ENCODE measurements at regions not wholly inside any gene's neighbourhood (a gene's known extent, or its start where the extent isn't known, plus 50 kb on each side); places are given as distances from the start of the nearest gene placed in this dataset.

DNA sequence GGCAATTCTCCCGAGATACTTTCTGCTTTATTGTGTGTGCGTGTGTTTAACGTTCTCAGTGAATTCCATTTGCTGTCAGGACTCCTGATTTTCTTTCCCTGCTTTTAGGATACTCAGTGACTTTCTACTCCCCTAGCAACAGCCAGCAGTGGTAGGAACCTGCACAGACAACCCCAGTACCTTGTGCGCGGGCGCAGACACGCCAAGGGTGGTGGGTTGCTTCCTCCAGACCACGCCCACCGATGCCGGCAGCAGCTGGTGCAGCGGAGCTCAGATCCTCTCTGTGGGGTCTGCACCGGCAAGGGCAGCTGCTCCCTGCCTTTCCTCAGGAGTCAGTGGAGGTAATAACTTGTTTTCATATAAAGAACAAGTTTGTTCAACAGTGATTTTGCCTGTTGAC lies 225.1 kb upstream of the NDN start:
- H3K36me3 Mint-ChIP-seq = no peaks in the 10 kb centered on the region
- H3K4me1 Mint-ChIP-seq = no peaks in the 10 kb centered on the region

DNA sequence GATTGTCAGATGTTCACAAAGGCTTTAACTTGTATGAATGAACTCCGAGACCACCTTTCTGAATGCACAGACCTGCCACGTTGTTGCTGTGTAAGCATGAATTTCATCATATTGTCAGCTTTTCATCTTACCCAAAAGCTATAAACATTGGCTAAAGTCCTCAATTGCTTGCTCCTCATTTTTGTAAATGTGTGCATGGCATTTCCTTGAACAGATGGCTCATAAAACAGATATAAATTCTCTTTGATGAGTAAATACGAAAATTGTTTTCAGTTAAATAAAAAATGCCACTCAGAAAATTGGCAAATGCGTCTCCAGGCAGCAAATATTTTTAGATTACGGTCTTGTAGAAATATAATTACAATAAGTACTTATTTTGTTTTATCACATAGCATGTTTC lies 226.0 kb upstream of the NDN start:
- Mint-ChIP-seq H3K4me1 (no peaks in the 10 kb centered on the region), H3K36me3 (no peaks in the 10 kb centered on the region), H3K4me3 (no peak overlapping the region), H3K9me3 (peaks cover 0 to 13% (median 4%) of the 10 kb centered on the region in 5 donors), H3K27me3 (no peaks in the 10 kb centered on the region), H3K27ac (no peak overlapping the region)
- ChIA-PET CTCF (no interaction called here), POLR2A (no interaction called here)
- Histone ChIP-seq H3K27me3 (ENCODE audit: insufficient read depth, low read length, poor library complexity, severe bottlenecking) (no peaks in the 10 kb centered on the region), H3K9me3 (ENCODE audit: low read length) (no peaks in the 10 kb centered on the region), H3K4me1 (ENCODE audit: insufficient read depth, low read length) (no peaks in the 10 kb centered on the region), H3K36me3 (ENCODE audit: insufficient read depth, low read length) (no peaks in the 10 kb centered on the region), H3K4me3 (ENCODE audit: low read length) (no peak overlapping the region), H3K27ac (ENCODE audit: low read depth, low read length) (no peak overlapping the region)
- no peak for DNase-seq

More for the DNA sequence above, 225.1 kb upstream of the NDN start:
- H3K4me3 Mint-ChIP-seq = no peak overlapping the region
- Histone ChIP-seq H3K36me3 (ENCODE audit: insufficient read depth, low read length) (no peaks in the 10 kb centered on the region), H3K27ac (ENCODE audit: low read depth, low read length) (no peak overlapping the region), H3K4me3 (ENCODE audit: low read length) (no peak overlapping the region), H3K27me3 (ENCODE audit: insufficient read depth, low read length, poor library complexity, severe bottlenecking) (no peaks in the 10 kb centered on the region), H3K4me1 (ENCODE audit: insufficient read depth, low read length) (no peaks in the 10 kb centered on the region), H3K9me3 (ENCODE audit: low read length) (no peaks in the 10 kb centered on the region)
- CTCF ChIA-PET = no interaction called here
- H3K27me3 Mint-ChIP-seq = no peaks in the 10 kb centered on the region
- POLR2A ChIA-PET = no interaction called here
- H3K9me3 Mint-ChIP-seq = peaks cover 0 to 16% (median 4%) of the 10 kb centered on the region in 5 donors
- DNase-seq = no peak
- H3K27ac Mint-ChIP-seq = no peak overlapping the region

DNA sequence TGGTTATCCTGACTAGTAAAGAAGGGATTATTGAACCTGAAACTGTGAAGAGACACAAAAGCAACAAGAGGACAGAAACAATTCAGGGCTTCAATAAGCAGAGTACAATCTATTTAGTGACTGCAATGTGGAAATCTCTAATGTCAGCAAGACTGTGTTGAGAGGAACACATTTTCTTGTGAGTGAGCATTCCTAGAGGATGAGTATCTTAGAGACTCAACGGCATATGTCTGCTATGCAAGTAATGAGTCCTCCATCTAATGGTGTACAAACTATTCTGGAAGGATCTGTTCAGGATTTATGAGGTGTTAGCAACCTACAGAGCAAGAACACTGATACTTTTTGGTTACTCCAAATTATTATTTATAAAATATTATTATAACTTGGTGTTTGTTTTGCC lies 226.5 kb upstream of the NDN start:
- Mint-ChIP-seq H3K4me3 (no peak overlapping the region), H3K27me3 (no peaks in the 10 kb centered on the region), H3K36me3 (no peaks in the 10 kb centered on the region), H3K9me3 (peaks cover 0 to 8% (median 4%) of the 10 kb centered on the region in 5 donors), H3K27ac (no peak overlapping the region), H3K4me1 (no peaks in the 10 kb centered on the region)
- POLR2A ChIA-PET = no interaction called here
- H3K4me3 ChIP-seq (ENCODE audit: low read length) = no peak overlapping the region
- H3K36me3 ChIP-seq (ENCODE audit: insufficient read depth, low read length) = no peaks in the 10 kb centered on the region
- no peak for DNase-seq
- no peak overlapping the region for H3K27ac ChIP-seq (ENCODE audit: low read depth, low read length)
- no peaks in the 10 kb centered on the region for H3K27me3 ChIP-seq (ENCODE audit: insufficient read depth, low read length, poor library complexity, severe bottlenecking)
- CTCF ChIA-PET = no interaction called here
- no peaks in the 10 kb centered on the region for H3K9me3 ChIP-seq (ENCODE audit: low read length)
- H3K4me1 ChIP-seq (ENCODE audit: insufficient read depth, low read length) = no peaks in the 10 kb centered on the region

DNA sequence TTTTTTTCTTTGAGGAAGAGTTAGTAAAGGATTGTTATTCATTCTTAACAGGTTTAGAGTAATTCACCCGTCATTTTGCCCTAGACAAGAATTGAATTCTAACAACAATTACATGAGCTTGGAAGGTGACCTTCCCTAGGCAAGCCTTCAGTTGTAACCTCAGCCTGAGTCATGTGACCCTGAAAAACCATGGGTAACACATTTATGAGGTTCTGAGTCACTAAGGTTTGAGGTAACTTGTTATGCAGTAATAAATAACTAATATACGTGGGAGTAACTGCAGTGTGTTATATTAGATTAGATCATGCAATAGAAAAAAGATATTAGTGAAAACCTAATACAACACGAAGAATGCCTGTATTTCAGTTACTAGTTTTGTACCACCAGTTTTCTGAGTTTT lies 237.6 kb upstream of the NDN start:
- Mint-ChIP-seq H3K4me1 (no peaks in the 10 kb centered on the region), H3K4me3 (no peak overlapping the region), H3K27ac (no peak overlapping the region), H3K36me3 (no peaks in the 10 kb centered on the region), H3K27me3 (peaks cover 0 to 2% of the 10 kb centered on the region in 2 donors), H3K9me3 (peaks cover 0 to 7% (median 3%) of the 10 kb centered on the region in 5 donors)
- CTCF ChIA-PET = no interaction called here
- POLR2A ChIA-PET = no interaction called here
- H3K4me1 ChIP-seq (ENCODE audit: insufficient read depth, low read length) = no peaks in the 10 kb centered on the region
- H3K27ac ChIP-seq (ENCODE audit: low read depth, low read length) = no peak overlapping the region
- no peak overlapping the region for H3K4me3 ChIP-seq (ENCODE audit: low read length)
- no peaks in the 10 kb centered on the region for H3K36me3 ChIP-seq (ENCODE audit: insufficient read depth, low read length)
- no peak for DNase-seq
- H3K9me3 ChIP-seq (ENCODE audit: low read length) = no peaks in the 10 kb centered on the region
- H3K27me3 ChIP-seq (ENCODE audit: insufficient read depth, low read length, poor library complexity, severe bottlenecking) = no peaks in the 10 kb centered on the region

DNA sequence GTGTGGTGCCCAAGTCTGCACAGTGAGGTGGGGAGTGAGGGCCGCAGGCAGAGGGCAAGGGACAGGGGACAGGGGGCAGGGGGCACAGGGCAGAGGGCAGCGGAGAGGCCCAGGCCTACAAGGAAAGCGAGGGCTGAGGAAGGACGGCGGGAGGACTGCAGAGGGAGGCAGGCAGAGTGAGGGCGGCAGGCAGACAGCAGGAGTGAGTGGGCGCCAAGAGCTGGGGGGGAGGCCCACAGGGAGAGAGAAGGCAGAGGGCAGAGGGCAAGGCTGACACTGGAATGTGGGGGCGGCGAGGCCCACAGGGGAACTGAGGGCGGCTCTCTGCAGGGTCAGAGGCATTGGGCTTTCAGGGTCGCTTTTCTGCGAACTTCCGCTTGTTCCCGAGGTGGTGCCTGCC lies 267.8 kb upstream of the NDN start:
- H3K4me3 Mint-ChIP-seq = no peak overlapping the region
- Histone ChIP-seq H3K36me3 (ENCODE audit: insufficient read depth, low read length) (no peaks in the 10 kb centered on the region), H3K4me1 (ENCODE audit: insufficient read depth, low read length) (no peaks in the 10 kb centered on the region), H3K4me3 (ENCODE audit: low read length) (no peak overlapping the region), H3K9me3 (ENCODE audit: low read length) (no peaks in the 10 kb centered on the region), H3K27ac (ENCODE audit: low read depth, low read length) (no peak overlapping the region), H3K27me3 (ENCODE audit: insufficient read depth, low read length, poor library complexity, severe bottlenecking) (no peaks in the 10 kb centered on the region)
- peaks cover 7 to 16% (median 11%) of the 10 kb centered on the region in 5 donors for H3K9me3 Mint-ChIP-seq
- no peak for DNase-seq
- H3K27me3 Mint-ChIP-seq = peaks cover 0 to 1% of the 10 kb centered on the region in 2 donors
- H3K4me1 Mint-ChIP-seq = no peaks in the 10 kb centered on the region
- H3K36me3 Mint-ChIP-seq = no peaks in the 10 kb centered on the region
- ChIA-PET CTCF (no interaction called here), POLR2A (no interaction called here)
- no peak overlapping the region for H3K27ac Mint-ChIP-seq

DNA sequence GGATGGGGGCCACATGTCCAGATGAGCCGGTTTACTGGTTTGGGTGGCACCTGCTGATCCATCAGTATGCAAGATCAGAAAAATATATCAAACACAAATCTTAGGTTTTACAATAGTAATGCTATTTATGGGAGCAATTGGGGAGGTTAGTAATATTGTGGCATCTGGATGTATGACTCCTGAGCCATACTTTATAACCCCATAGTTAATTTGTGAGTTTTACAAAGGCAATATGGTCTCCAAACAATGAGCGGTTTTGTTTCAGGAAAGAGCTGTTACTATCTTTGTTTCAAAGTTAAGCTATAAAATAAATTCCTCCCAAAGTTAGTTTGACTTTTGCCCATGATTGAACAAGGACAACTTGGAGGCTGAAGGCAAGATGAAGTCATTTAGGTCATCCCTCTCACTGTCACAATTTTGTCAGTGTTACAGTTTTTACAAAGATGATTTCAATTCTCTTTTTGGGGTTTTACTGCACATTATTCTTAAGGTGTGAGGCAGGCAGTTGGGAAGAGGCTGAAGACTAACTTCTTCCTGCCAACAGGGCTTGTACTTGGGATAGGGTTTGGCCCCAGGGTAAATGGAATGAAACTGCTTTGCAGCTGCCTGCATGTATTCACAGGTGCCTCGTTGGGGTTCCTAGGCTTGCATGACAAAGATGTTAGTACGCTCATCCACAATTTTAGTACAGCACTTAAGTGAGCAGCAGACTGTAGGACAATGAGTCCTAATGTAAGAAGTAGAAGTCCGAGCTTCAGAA lies 296.6 kb upstream of the NDN start:
- Mint-ChIP-seq H3K27ac (no peak overlapping the region), H3K27me3 (no peaks in the 10 kb centered on the region), H3K4me1 (no peaks in the 10 kb centered on the region), H3K4me3 (no peak overlapping the region), H3K9me3 (peaks cover 4 to 18% (median 14%) of the 10 kb centered on the region in 5 donors), H3K36me3 (no peaks in the 10 kb centered on the region)
- DNase-seq = no peak
- ChIA-PET POLR2A (no interaction called here), CTCF (no interaction called here)
- Histone ChIP-seq H3K27ac (ENCODE audit: low read depth, low read length) (no peak overlapping the region), H3K27me3 (ENCODE audit: insufficient read depth, low read length, poor library complexity, severe bottlenecking) (no peaks in the 10 kb centered on the region), H3K9me3 (ENCODE audit: low read length) (no peaks in the 10 kb centered on the region), H3K4me1 (ENCODE audit: insufficient read depth, low read length) (no peaks in the 10 kb centered on the region), H3K4me3 (ENCODE audit: low read length) (no peak overlapping the region), H3K36me3 (ENCODE audit: insufficient read depth, low read length) (no peaks in the 10 kb centered on the region)

DNA sequence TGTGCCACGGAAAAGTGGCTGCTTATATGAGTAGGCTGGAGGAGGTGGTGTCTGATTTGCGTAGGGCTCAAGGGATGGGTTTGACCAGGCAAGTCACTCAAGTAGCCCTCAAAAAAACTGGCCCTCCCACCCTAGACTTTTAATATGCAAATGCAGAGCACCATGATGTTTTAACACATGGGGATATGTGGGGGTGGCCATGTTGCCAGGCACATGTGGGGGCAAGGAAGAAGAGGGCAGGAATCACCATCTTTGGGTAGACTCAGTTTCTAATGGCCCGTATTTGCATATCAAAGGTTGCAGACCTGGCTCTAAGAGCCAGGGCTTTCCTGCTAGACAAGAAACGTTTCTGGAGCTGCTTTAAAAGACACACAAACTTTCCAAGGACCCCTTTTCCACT lies 307.2 kb upstream of the NDN start:
- H3K9me3 Mint-ChIP-seq = peaks cover 9 to 35% (median 17%) of the 10 kb centered on the region in 5 donors
- no peak overlapping the region for H3K27ac ChIP-seq (ENCODE audit: low read depth, low read length)
- no peak overlapping the region for H3K27ac Mint-ChIP-seq
- H3K4me3 ChIP-seq (ENCODE audit: low read length) = no peak overlapping the region
- POLR2A ChIA-PET = no interaction called here
- DNase-seq = no peak
- no peaks in the 10 kb centered on the region for H3K27me3 Mint-ChIP-seq
- no peaks in the 10 kb centered on the region for H3K9me3 ChIP-seq (ENCODE audit: low read length)
- H3K4me3 Mint-ChIP-seq = no peak overlapping the region
- no peaks in the 10 kb centered on the region for H3K4me1 ChIP-seq (ENCODE audit: insufficient read depth, low read length)
- no peaks in the 10 kb centered on the region for H3K36me3 ChIP-seq (ENCODE audit: insufficient read depth, low read length)
- H3K4me1 Mint-ChIP-seq = no peaks in the 10 kb centered on the region
- CTCF ChIA-PET = no interaction called here
- H3K27me3 ChIP-seq (ENCODE audit: insufficient read depth, low read length, poor library complexity, severe bottlenecking) = no peaks in the 10 kb centered on the region
- H3K36me3 Mint-ChIP-seq = no peaks in the 10 kb centered on the region

DNA sequence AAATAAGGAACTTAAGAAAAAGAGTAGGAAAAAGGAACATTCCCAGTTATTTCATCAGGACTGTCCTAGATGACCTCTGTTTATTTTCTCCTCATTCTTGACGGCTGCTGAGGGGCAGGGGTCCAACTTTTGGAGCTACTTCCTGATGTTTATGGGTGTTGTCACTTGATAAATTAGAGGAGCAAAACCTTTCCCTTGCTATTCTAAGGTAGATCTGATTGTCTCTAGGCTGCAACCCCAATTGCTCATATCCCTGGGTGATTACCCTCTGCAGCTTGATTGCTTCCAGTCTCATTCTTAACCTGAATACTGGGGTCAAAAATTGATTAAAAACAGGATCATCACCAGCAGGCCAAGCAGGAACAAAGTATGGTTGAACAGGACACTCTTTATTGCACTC lies 311.0 kb upstream of the NDN start:
- no peak for DNase-seq
- Histone ChIP-seq H3K9me3 (ENCODE audit: low read length) (no peaks in the 10 kb centered on the region), H3K4me1 (ENCODE audit: insufficient read depth, low read length) (no peaks in the 10 kb centered on the region), H3K27ac (ENCODE audit: low read depth, low read length) (no peak overlapping the region), H3K27me3 (ENCODE audit: insufficient read depth, low read length, poor library complexity, severe bottlenecking) (no peaks in the 10 kb centered on the region), H3K36me3 (ENCODE audit: insufficient read depth, low read length) (no peaks in the 10 kb centered on the region), H3K4me3 (ENCODE audit: low read length) (no peak overlapping the region)
- Mint-ChIP-seq H3K27me3 (no peaks in the 10 kb centered on the region), H3K36me3 (no peaks in the 10 kb centered on the region), H3K27ac (no peak overlapping the region), H3K9me3 (peaks cover 10 to 24% (median 20%) of the 10 kb centered on the region in 5 donors), H3K4me1 (no peaks in the 10 kb centered on the region), H3K4me3 (no peak overlapping the region)
- ChIA-PET CTCF (no interaction called here), POLR2A (no interaction called here)

DNA sequence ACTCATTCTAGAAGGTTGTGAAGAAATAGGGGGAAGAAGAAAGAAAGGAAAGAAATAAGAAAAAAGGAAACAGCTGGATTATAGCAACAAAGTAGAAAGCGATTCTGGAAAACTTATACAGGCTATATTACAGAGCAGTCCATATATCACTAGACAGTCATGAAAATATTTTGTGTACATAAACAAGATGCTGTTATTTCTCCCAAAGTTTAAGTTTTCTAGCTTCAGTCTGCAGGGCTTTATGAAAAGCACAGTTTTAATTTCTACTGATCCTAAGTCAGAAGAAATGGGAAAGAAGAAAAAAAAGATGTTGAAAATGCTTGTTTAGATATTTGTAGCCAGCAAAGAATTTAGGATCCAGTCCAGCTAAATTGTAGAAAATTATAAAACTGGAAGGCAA lies 321.4 kb upstream of the NDN start:
- ChIA-PET POLR2A (no interaction called here), CTCF (no interaction called here)
- Mint-ChIP-seq H3K27me3 (no peaks in the 10 kb centered on the region), H3K27ac (no peak overlapping the region), H3K4me1 (no peaks in the 10 kb centered on the region), H3K4me3 (no peak overlapping the region), H3K36me3 (no peaks in the 10 kb centered on the region), H3K9me3 (peaks cover 1 to 37% (median 11%) of the 10 kb centered on the region in 5 donors)
- Histone ChIP-seq H3K4me3 (ENCODE audit: low read length) (no peak overlapping the region), H3K27ac (ENCODE audit: low read depth, low read length) (no peak overlapping the region), H3K9me3 (ENCODE audit: low read length) (no peaks in the 10 kb centered on the region), H3K27me3 (ENCODE audit: insufficient read depth, low read length, poor library complexity, severe bottlenecking) (no peaks in the 10 kb centered on the region), H3K36me3 (ENCODE audit: insufficient read depth, low read length) (no peaks in the 10 kb centered on the region), H3K4me1 (ENCODE audit: insufficient read depth, low read length) (no peaks in the 10 kb centered on the region)
- no peak for DNase-seq

Data from CD8-positive, alpha-beta memory T cell (primary cell).